GM12875 (cell line): ENCODE measurements at regions not wholly inside any gene's neighbourhood (a gene's known extent, or its start where the extent isn't known, plus 50 kb on each side); places are given as distances from the start of the nearest gene placed in this dataset.

Experiments used
- H3K4me3 ChIP-seq: one replicate; pipeline ENCODE4 v1.5.1; 2011; ENCODE audit warnings: low read depth, low read length, control low read depth
- CTCF ChIP-seq: IDR thresholded peaks from 2 replicates; pipeline ENCODE4 v1.5.1; 2011; ENCODE audit warnings: low read depth, mild to moderate bottlenecking, control low read depth, inconsistent platforms, low read length, moderate library complexity, borderline replicate concordance; ENCODE audit not compliant: insufficient read depth

GRCh38 chr14:30264161-30264560 is 294.8 kb upstream of the G2E3 start:
- TF ChIP-seq CTCF: no peak
- no peak overlapping the region for H3K4me3 ChIP-seq

- no peak overlapping the region for H3K4me3 ChIP-seq
Measured at GRCh38 chr14:30266290-30266689, 292.7 kb upstream of the G2E3 start.

DNA sequence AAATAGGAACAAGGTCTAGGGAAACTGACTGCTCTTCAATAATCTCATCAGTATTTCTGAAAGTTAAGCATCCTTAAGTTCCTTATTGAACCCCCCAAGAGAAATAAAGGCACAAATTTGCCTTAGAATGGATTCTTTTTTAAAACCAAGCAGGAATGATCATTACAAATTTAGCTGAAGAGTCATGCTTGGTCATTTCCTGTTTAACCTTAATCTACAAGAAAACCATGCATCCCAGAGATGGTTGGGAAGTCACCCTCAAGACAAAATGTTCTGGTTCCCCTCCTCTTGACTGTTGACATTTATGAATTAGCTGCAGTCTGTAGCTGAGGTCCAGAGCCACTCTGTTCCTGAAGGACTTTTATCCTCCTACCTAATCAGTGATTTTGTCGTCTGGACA is 291.8 kb upstream of the G2E3 start:
- H3K4me3 ChIP-seq: no peak overlapping the region
- no peak for TF ChIP-seq CTCF

More at GRCh38 chr14:30266290-30266689, 292.7 kb upstream of the G2E3 start:
- TF ChIP-seq CTCF: no peak

DNA sequence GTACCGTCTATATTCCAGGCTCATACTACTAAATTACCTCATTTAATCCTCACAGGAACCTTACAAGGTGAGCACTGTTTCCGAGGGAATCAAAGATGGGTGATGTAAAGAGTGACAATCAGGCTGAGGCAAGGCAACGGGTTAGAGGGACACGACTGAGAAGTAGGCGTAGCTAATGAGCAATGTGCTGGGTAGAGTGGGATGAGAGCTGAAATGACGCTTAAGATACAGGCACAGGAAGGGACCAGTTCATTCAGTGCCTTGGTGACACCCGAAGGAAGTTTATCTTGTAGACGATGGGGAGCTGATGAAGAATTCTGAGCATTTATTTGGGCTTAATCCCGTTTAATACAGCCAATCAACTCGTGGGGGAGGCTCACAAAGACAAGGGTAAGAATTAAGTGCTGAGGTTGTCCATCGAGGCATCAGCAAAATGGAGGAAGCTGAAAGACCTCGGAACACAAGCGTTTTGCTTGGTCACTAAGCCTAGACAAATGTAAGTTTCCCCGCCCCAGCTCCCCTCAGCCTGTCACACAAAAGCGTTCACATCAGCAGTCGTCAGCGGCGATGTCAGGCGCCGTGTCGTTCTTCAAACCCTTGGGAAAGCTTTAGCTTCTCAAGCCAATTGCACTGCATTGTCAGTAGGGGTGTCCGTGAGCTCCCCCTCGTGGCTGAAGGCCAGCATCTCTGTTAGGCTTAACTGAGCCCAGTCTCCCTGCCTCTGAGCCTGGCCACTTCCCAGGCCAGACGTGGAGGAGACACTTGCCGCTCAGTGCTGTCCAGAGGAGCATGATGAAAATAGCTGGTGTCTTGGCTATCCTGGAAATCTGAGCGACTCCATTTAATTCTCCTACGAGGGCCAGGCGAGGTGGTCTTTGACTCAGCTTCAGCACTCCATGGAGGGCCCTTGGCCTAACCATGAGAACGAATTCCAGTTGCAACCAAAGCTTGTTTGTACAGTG is 288.5 kb upstream of the G2E3 start:
- H3K4me3 ChIP-seq: no peak overlapping the region
- peak; percentile 95 for TF ChIP-seq CTCF

GRCh38 chr14:30271811-30272323 is 287.1 kb upstream of the G2E3 start:
- H3K4me3 ChIP-seq: no peak overlapping the region
- TF ChIP-seq CTCF: no peak

DNA sequence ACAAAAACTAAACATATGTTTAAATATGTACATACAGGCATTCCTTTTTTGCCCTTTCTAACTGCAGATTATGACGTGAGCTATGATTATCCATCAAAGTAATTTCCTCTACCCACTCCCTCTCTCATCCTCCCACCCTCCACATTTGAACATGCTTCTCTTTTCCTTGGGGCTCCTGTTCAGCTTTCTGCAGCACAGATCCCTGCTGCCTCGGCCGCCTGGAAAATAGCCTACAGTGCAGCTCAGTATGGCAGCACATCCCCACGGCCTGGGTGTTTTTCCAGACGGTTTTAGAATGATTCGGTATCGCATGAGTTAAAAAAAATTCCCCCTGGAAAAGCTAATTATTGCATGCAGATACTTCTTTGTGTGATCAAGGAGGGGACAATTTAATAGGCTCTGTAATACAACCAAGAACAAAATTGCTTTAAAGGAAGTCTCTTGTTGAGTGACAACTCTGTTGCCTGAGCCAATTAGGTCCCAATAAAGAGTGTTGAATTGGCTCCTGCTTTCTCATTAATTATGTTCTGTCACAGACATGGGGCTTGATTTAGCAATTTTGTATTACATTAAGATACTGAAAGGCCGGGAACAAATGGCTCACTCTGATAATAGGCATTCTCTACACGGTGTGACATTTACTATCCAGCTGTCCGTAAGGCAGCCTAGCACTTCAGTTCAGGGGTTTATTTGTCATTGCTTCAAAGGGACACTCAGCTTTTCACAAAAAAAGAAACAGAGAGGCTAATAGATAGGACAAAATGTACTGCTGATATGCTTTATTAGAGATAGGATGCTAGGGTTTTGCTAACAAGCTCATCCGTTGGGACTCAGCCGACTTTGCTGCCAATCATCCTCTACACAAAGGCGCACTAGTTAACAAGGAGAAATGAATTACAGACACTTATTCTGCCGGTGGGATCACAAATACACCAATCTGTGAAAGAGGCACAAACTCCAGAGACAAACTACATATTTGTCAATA is 285.8 kb upstream of the G2E3 start:
- TF ChIP-seq CTCF: no peak
- H3K4me3 ChIP-seq: no peak overlapping the region
